Tibial artery (tissue), 4 donors: ENCODE measurements at regions not wholly inside any gene's neighbourhood (a gene's known extent, or its start where the extent isn't known, plus 50 kb on each side); places are given as distances from the start of the nearest gene placed in this dataset.

Experiments used
- DNase-seq, 2 donors: peaks; one replicate each; pipeline ENCODE4 v3.0.0-alpha.2; 2019
- H3K27ac ChIP-seq, 2 donors: fragments of 200-600 bp; sonication (generic) in 1 of 2; 1 replicate in 1 of 2; 2 replicates in 1 of 2; pipeline ENCODE4 v1.5.1; 2018 to 2019; ENCODE audit warnings: mild to moderate bottlenecking in 1 of 2
- H3K27me3 ChIP-seq, 2 donors: fragments of 200-600 bp; sonication (generic) in 1 of 2; one replicate each; pipeline versions ENCODE4 v1.5.1 to v1.6.0; 2016 to 2019
- H3K36me3 ChIP-seq, 3 donors: fragments of 200-600 bp; sonication (generic) in 2 of 3; one replicate each; pipeline ENCODE4 v1.5.1; 2016 to 2019; ENCODE audit warnings: mild to moderate bottlenecking in 2 of 3
- H3K4me1 ChIP-seq, 4 donors: fragments of 200-600 bp; sonication (generic) in 2 of 4; 1 replicate in 3 of 4; 2 replicates in 1 of 4; pipeline ENCODE4 v1.5.1; 2016 to 2019
- H3K4me3 ChIP-seq, 2 donors: fragments of 200-600 bp; sonication (generic) in 1 of 2; 1 replicate in 1 of 2; 2 replicates in 1 of 2; pipeline ENCODE4 v1.5.1; 2018 to 2019; ENCODE audit warnings: mild to moderate bottlenecking in 2 of 2
- H3K9me3 ChIP-seq, 3 donors: fragments of 200-600 bp; sonication (generic) in 1 of 3; one replicate each; pipeline ENCODE4 v1.5.1; 2016 to 2019
- CTCF ChIP-seq, 2 experiments: fragments of 200-600 bp in 1 of 2; fragments of 450-650 bp in 1 of 2; IDR thresholded peaks; one replicate each; pipeline ENCODE4 v1.5.1; 2017 to 2019; ENCODE audit warnings: antibody characterized with exemption in 2 of 2, mild to moderate bottlenecking in 1 of 2, moderate library complexity in 1 of 2
- intact Hi-C: fragments of 100-400 bp; cut with DNase I; formaldehyde crosslinking; loops from one replicate; pipeline ENCODE4 v1.15.0; 2023; ENCODE audit warnings: low total_unique reads

DNA sequence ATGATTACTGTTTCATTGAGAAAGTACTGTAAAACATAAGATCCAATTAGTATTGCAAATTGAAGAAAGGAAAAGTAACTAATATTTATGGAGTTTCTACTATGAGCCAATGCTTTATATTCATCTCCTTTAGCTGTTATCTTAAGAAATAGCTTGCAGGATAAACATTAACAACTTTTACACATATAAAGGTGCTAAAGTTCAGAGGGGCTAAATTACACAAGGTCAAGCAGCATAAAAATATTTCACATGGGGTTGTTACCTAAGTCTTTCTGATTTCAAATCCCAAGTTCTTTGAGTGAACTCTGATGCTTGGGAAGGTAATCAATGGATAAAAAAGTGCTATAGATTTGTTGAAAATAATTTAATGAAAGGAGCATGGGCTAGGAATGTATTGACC lies 765.5 kb downstream of the CDH8 start:
- H3K4me3 ChIP-seq, result no peak overlapping the region
- intact Hi-C loops, result no loop called here
- H3K27ac ChIP-seq, result no peak overlapping the region
- H3K9me3 ChIP-seq, result no peaks in the 10 kb centered on the region
- no peaks in the 10 kb centered on the region for H3K4me1 ChIP-seq
- DNase-seq, result no peak
- no peaks in the 10 kb centered on the region for H3K36me3 ChIP-seq
- no peak for TF ChIP-seq CTCF (IDR thresholded peaks at IDR 0.05)
- H3K27me3 ChIP-seq, result no peaks in the 10 kb centered on the region

- H3K4me3 ChIP-seq, result no peak overlapping the region
- intact Hi-C loops, result no loop called here
- DNase-seq, result no peak
- H3K36me3 ChIP-seq, result no peaks in the 10 kb centered on the region
- H3K27me3 ChIP-seq, result no peaks in the 10 kb centered on the region
- H3K27ac ChIP-seq, result no peak overlapping the region
- no peak for TF ChIP-seq CTCF (IDR thresholded peaks at IDR 0.05)
- no peaks in the 10 kb centered on the region for H3K4me1 ChIP-seq
- no peaks in the 10 kb centered on the region for H3K9me3 ChIP-seq
Measured at GRCh38 chr16:61263400-61263799, 772.8 kb downstream of the CDH8 start.

DNA sequence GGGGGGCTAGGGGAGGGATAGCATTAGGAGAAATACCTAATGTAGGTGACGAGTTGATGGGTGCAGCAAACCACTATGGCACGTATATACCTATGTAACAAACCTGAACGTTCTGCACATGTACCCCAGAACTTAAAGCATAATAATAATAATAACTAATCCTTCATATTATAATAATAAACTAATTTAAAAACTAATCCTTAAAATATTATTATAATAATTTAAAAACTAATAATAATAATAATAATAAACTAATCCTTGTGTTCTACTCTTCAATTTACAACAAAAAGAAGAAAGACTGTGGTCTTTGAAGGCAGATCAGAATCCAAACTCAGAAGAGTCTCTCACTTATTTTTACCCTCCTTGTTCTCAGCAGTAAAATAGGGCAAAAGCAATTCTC lies 774.9 kb downstream of the CDH8 start:
- no peaks in the 10 kb centered on the region for H3K27me3 ChIP-seq
- TF ChIP-seq CTCF (IDR thresholded peaks at IDR 0.05), result no peak
- H3K27ac ChIP-seq, result no peak overlapping the region
- no peaks in the 10 kb centered on the region for H3K4me1 ChIP-seq
- DNase-seq, result no peak
- no peaks in the 10 kb centered on the region for H3K9me3 ChIP-seq
- intact Hi-C loops, result no loop called here
- H3K36me3 ChIP-seq, result no peaks in the 10 kb centered on the region
- no peak overlapping the region for H3K4me3 ChIP-seq

DNA sequence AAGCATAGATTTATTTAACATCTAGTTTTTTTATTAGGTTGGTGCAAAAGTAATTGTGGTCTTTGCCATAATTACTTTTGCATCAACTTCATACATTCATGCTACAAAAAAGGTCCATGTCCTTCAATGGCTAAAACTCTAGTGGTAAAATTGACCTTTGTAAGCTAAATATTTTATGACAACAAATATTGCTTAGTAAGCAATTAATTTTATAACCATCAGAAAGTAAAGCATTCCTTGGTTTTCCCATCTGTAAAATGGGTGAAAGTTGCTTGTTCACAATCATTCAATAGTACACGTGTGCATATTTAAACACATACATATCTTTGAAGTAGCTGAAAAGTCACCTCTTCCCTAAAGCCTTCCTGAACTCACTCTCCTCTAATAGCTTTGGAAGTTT lies 789.6 kb downstream of the CDH8 start:
- no peaks in the 10 kb centered on the region for H3K36me3 ChIP-seq
- DNase-seq, result no peak
- no peaks in the 10 kb centered on the region for H3K27me3 ChIP-seq
- no peaks in the 10 kb centered on the region for H3K9me3 ChIP-seq
- intact Hi-C loops, result no loop called here
- H3K4me3 ChIP-seq, result no peak overlapping the region
- no peaks in the 10 kb centered on the region for H3K4me1 ChIP-seq
- no peak overlapping the region for H3K27ac ChIP-seq
- TF ChIP-seq CTCF (IDR thresholded peaks at IDR 0.05), result no peak

DNA sequence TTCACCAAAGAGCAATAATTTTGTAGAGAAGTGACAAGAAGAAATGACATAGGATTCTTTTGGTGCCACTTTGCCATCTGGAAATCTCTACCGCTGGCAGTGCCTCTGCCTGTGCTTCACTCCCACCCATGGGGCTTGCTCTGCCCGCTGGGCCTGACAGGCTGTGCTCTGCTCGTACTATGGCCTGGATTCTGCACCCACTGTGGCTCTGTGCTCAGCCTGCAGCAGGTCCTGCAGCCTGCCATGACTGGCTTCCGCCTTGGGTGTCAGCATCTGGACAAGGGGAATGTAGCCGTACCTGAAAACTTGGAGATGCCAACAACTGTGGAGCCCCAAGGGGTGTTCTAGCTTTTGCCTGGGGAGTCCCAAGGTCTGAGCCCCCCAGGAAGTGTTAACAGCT lies 792.3 kb downstream of the CDH8 start:
- Histone ChIP-seq H3K27ac (no peak overlapping the region), H3K4me3 (no peak overlapping the region), H3K9me3 (no peaks in the 10 kb centered on the region), H3K36me3 (no peaks in the 10 kb centered on the region), H3K27me3 (no peaks in the 10 kb centered on the region), H3K4me1 (no peaks in the 10 kb centered on the region)
- DNase-seq, result no peak
- intact Hi-C loops, result no loop called here
- TF ChIP-seq CTCF (IDR thresholded peaks at IDR 0.05), result no peak

DNA sequence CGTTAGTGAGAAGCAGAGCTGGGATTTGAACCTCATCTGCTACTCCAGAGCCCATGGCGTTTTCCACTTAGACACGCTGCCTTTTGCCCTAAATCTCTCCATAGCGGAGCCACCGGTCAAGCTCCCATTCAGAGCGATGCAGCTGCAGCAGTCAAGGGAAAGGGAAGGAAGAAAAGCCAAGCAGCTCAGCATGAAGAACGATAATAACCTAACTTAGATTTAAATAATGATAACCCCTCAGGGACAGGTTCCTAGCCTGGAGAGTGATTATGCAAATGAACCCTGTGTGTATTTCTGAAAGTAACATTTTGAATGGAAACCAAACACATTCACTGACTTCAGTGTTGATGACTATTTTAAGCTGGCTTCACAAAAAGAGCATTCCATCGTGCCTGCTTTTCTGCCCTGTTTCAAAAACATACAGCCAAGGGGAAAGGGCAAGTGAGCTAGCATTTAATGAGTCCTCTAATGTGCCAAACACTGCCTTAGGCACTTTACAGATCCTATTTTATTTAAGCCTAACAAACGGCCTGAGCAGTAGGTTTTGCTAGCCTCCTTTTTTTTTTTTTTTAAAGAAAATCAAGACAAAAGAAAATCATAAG lies 798.3 kb downstream of the CDH8 start:
- DNase-seq, result no peak
- H3K27ac ChIP-seq, result no peak overlapping the region
- H3K36me3 ChIP-seq, result no peaks in the 10 kb centered on the region
- no peaks in the 10 kb centered on the region for H3K4me1 ChIP-seq
- H3K27me3 ChIP-seq, result no peaks in the 10 kb centered on the region
- no peak overlapping the region for H3K4me3 ChIP-seq
- intact Hi-C loops, result no loop called here
- no peak for TF ChIP-seq CTCF (IDR thresholded peaks at IDR 0.05)
- no peaks in the 10 kb centered on the region for H3K9me3 ChIP-seq
